NCI-H1930 (cell line): ENCODE measurements at regions not wholly inside any gene's neighbourhood (a gene's known extent, or its start where the extent isn't known, plus 50 kb on each side); places are given as distances from the start of the nearest gene placed in this dataset.

Experiments used
- DNase-seq, 2 experiments: peaks; one replicate each; lab custom pipeline; 2025; lab: John Stamatoyannopoulos, UW

GRCh38 chr17:72342627-72343527 lies 222.1 kb downstream of the SOX9 start:
- DNase-seq: no peak

DNA sequence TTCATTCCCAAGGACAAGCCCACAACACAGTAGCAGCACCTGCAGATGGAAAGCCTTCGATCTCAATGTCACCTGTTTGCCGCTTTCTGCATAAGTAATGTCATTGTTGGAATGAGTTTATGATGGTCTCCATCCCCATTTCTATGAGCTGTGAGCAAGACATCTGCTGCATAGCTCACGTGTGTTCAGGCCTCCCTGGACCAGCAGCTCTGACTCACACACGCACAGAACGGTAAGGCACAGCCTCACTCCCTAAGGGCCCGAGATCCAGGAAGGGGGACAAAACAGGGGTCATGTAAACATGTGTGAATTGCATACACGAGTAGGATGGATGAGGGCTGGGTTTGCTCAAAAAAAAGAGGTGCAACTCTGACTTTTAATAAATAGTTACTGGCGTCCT lies 223.1 kb downstream of the SOX9 start:
- DNase-seq: no peak

DNA sequence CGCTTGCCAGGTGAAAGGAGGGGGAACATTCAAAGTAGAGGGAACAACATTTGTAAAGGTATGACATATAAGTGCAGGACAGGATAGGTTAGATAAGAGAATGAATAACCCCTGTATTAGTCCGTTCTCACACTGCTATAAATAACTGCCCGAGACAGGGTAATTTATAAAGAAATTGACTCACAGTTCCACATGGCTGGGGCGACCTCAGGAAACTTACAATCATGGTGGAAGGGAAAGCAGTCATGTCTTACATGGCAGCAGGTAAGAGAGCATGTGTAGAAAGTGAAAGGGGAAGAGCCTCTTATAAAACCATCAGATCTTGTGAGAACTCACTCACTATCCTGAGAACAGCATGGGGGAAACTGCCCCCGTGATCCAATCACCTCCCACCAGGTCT lies 223.8 kb downstream of the SOX9 start:
- DNase-seq: no peak

DNA sequence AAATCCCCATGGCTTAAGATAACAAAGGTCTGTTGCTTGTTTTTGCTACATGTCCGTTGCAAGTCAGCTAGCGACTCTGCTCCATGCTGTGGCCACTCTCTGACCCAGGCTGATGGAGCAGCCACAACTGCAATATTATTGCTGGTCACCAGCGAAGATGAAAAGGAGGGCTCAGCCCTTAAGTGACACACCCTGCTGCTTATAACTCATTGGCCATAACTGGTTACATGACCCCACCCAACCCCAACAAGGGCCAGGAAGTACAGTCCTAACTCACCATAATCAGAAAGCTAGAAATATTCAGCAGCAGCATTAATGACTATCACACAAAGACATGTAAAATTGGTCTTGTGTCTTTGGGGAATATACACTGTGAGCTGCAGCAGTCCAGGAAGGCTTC lies 224.3 kb downstream of the SOX9 start:
- no peak for DNase-seq

DNA sequence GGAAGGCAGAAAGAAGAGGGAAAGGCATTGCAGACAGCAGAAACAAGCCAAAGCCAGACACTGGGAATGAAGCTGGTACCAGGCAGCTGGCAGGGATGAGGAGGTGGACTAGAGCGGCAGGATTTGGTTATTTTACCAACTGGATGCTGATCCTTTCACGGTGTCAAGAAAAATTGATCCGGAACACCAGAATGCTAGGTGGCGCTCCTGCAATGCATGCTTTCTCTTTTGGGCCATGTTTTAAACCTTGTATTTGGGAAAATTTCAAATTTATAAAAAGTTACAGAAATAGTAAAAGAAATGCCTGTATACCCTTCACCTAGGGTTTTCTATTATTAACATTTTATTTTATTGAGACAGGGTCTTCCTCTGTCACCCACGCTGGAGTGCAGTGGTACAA lies 224.7 kb downstream of the SOX9 start:
- DNase-seq: no peak

- DNase-seq: no peak
Observed at GRCh38 chr17:72346306-72346705, 225.5 kb downstream of the SOX9 start.

DNA sequence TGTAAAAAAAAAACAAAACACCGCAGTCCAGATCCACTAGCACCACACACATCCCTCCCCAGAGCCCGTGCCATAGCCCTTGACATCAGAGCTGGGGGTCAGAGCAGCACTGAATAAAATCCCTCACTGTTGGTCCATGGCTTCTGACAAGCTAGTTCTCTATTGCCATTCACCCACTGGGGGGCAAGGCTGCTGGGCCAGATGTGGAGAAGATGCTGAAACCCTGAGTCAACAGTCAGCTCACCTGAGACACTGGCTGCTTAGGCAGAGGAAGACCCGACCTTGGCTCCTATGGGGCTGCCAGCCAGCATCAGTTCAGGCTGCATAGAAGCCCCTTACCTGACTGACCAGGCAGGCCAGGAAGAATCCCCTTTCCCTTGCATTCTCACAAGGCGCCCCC lies 228.2 kb downstream of the SOX9 start:
- DNase-seq: no peak

GRCh38 chr17:72349491-72349995 lies 228.7 kb downstream of the SOX9 start:
- no peak for DNase-seq

GRCh38 chr17:72350073-72350472 lies 229.3 kb downstream of the SOX9 start:
- no peak for DNase-seq

GRCh38 chr17:72351365-72351764 lies 230.5 kb downstream of the SOX9 start:
- DNase-seq: no peak

DNA sequence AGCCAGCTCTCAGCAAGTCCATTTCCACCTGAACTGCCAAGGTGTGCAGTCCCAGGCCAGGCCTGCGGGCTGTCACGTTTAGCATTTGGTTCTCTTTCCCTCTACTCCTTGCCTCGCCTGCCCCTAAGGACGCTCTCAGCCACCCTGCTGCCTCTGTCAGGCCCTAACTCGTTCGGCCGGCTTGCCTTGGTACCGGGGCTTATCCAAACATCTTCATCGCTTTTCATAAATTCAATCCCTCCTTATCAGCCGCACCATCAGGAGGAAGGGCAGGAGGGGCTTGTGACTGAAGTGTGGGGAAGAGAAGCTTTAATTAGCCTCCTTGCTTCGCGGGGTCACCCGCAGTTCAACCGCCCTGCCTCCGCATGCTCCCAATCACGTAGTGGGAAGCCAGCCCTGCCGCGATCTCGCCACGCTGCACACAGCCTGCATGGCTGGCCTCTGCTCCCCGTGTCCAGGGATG lies 231.1 kb downstream of the SOX9 start:
- no peak for DNase-seq

- no peak for DNase-seq
Observed at GRCh38 chr17:72353502-72353901, 232.7 kb downstream of the SOX9 start.

DNA sequence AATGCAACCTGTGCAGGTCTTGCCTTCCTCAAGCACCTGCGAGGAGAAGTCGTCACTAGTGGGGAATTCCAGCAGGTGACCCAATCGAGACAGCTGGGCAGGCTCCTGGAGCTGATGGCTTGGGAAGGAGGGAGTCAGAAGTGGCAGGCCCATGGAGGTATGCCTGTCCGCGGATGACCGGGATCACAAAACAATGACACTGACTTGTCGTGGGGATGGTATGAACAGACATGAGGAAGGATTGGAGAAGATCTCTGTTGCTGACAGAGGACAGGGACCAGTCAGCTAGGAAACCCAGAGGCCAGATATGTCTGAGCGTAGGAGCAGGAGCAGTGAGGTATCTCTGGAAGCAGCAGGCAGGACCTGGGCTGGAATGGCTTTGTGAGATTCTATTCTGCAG lies 233.3 kb downstream of the SOX9 start:
- DNase-seq: no peak

GRCh38 chr17:72357764-72358365 lies 237.0 kb downstream of the SOX9 start:
- no peak for DNase-seq

GRCh38 chr17:72358465-72358864 lies 237.6 kb downstream of the SOX9 start:
- no peak for DNase-seq

GRCh38 chr17:72359274-72359673 lies 238.5 kb downstream of the SOX9 start:
- no peak for DNase-seq

GRCh38 chr17:72359811-72360210 lies 239.0 kb downstream of the SOX9 start:
- no peak for DNase-seq

DNA sequence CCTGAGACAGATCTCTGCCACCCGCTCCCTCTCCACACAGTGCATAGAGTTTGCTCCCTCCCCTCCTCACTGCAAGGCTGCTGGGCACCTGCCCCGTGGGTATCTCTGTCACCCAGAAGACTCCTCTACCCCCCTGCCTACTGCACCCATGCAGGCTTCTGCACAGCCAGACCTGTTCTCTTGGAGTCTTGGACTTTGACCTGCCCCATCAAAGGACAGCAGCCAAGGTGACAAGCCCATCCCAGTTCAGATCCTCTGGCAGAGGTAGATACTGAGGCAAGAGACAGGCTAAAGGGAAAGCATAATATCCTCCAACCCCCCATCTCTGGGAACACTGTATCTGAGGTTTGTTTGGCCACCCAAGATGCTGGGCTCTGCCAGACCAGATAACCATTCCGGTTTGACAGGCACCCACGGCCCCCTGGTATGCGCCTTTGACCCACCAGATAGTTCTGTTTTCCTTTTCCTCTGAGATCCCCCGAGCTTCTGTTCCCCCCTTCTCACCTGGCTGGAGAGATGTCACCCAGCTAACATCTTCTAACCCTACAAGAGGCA lies 239.6 kb downstream of the SOX9 start:
- no peak for DNase-seq

DNA sequence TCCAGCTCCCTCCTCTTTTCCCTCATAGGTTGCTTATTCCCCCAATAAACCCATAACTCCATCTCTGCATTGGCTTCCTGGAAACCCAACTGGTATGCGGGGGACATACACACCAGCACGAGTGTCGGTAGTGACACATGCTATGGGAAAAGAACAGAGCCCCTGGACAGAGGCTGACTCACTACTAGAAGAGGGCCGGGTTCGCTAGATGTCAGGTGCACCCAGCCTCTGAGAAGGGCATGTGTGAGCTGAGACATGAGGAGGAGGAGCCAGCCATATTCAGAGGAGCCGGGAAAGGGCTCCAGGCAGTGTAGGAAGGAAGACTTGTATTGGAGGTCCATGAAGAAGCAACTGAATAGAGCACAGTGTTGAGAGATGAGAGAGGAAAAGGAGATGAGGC lies 241.1 kb downstream of the SOX9 start:
- DNase-seq: no peak

DNA sequence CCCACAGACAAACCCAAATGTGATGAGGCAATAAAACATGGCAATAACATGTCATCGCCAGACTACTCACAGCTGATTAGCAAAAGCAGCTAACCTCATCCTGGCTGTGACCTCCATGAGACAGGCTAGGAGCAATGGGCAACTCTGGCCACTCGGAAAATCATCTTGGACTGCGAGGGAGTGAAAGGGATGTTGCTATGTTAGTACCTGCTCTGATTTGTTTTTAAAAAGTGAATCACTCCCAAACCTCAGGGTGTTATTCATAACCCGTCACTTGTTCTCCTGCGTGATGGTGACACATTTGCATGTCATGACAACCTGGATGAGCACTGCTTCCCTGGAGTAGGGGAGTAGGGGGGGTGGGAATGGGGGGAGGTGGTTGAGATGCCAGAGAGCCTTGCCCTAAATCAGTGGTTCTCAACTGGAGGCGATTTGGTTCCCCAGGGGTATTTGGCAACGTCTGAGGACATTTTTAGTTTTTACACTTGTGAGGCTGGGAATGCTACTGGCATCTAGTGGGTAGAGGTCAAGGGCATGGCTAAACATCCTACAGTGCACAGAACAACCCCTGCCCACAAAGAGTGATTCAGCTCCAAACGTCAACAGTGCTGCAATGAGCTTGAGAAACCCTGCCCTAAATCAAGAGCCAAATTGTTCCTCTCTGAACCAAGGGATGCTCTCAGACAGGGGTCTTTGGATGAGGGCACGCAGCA lies 241.7 kb downstream of the SOX9 start:
- no peak for DNase-seq

GRCh38 chr17:72363089-72363610 lies 242.3 kb downstream of the SOX9 start:
- DNase-seq: no peak

DNA sequence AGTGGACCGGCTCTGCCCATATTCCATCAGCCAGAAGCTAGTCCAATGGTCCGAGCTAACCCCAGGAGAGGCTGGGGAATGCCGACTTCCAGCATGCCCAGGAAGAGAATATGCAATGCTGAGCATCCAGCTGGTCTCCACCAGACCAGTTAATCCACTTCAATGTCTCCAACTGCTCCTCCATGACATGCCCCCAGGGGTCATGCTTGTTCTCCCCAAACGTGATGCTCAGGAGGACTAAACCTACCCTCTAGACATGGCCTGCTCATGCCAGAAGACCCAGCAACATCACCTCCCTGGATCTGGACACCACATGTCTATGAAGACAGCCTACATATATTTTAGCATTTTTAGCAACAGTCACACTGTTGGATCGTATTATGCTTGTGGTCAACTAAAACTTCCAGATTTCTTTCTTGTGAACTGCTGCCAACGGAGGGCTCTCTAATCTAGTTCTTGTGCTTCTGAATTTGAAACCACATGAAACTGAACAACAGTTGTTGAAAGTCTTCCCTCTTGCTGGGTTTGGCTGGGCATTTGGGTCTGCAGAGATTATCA lies 245.1 kb downstream of the SOX9 start:
- DNase-seq: no peak
